IMR-90 (cell line): ENCODE measurements at regions not wholly inside any gene's neighbourhood (a gene's known extent, or its start where the extent isn't known, plus 50 kb on each side); places are given as distances from the start of the nearest gene placed in this dataset.
"Not testable (repeated sequence)": the region's sequence is repeated elsewhere in the genome, so short reads cannot be mapped to it uniquely, and the experiment has no call there.

Experiments
- ATAC-seq: fragments of 200-7000 bp; cut with Tn5 transposase; 2 replicates; pipeline ENCODE4 v1.9.1; 2020; ENCODE audit warnings: low read depth, mild to moderate bottlenecking, moderate library complexity
- BruUV-seq: library from RNA; stranded (reverse); fragments of 400-500 nt; replicated peaks from 2 replicates; lab custom pipeline; 2021; lab: Mats Ljungman, UMichigan
- CTCF ChIA-PET: fragments of 300-600 bp; formaldehyde crosslinking; extraction: SDS; loops from one replicate; lab custom pipeline; 2021; ENCODE audit warnings: antibody characterized with exemption; lab: Yijun Ruan, JAX
- POLR2A ChIA-PET: fragments of 300-600 bp; sonication (Branson Sonifier 250); formaldehyde crosslinking; loops from one replicate; lab custom pipeline; 2022; ENCODE audit warnings: antibody characterized with exemption; ENCODE audit not compliant: unreplicated experiment; lab: Charles Lee
- DNase-seq: peaks from one replicate; pipeline ENCODE4 v3.0.0; 2013
- H2AFZ ChIP-seq: replicated peaks from 2 replicates; pipeline ENCODE3; 2013; ENCODE audit warnings: low read length, mild to moderate bottlenecking; ENCODE audit not compliant: poor library complexity
- H2AK5ac ChIP-seq: 2 replicates; pipeline ENCODE4 v1.6.1; 2013; ENCODE audit warnings: low read depth, low read length, inconsistent platforms
- H2AK9ac ChIP-seq: replicated peaks from 2 replicates; pipeline ENCODE3; 2013; ENCODE audit warnings: mild to moderate bottlenecking, low read depth, low read length, moderate library complexity; ENCODE audit not compliant: poor library complexity
- H2BK120ac ChIP-seq: 2 replicates; pipeline ENCODE4 v1.6.1; 2013; ENCODE audit warnings: low read depth, low read length, inconsistent platforms
- H2BK15ac ChIP-seq: 3 replicates; pipeline ENCODE4 v1.6.1; 2013; ENCODE audit warnings: low read depth, low read length, inconsistent platforms
- H2BK20ac ChIP-seq: 2 replicates; pipeline ENCODE4 v1.6.1; 2013; ENCODE audit warnings: low read depth, mild to moderate bottlenecking, inconsistent platforms, low read length, moderate library complexity
- H2BK5ac ChIP-seq: 2 replicates; pipeline ENCODE4 v1.6.1; 2013; ENCODE audit warnings: mild to moderate bottlenecking, low read depth, low read length, inconsistent platforms; ENCODE audit not compliant: poor library complexity, severe bottlenecking
- H3K14ac ChIP-seq: replicated peaks from 2 replicates; pipeline ENCODE4 v1.6.1; 2013; ENCODE audit warnings: low read depth, low read length, inconsistent platforms
- H3K18ac ChIP-seq: 2 replicates; pipeline ENCODE4 v1.6.1; 2013; ENCODE audit warnings: low read depth, low read length, control low read depth
- H3K23ac ChIP-seq: 2 replicates; pipeline ENCODE4 v1.6.1; 2013; ENCODE audit warnings: low read depth, low read length, inconsistent platforms
- H3K27ac ChIP-seq: 2 replicates; pipeline ENCODE4 v1.5.1; 2013; ENCODE audit warnings: mild to moderate bottlenecking, control low read depth, low read length; ENCODE audit not compliant: insufficient read depth
- H3K27me3 ChIP-seq: 2 replicates; pipeline ENCODE4 v1.6.1; 2013; ENCODE audit warnings: low read length; ENCODE audit not compliant: control insufficient read depth, insufficient read depth
- H3K36me3 ChIP-seq: 2 replicates; pipeline ENCODE4 v1.6.1; 2013; ENCODE audit warnings: low read length, mixed read lengths; ENCODE audit not compliant: control insufficient read depth, insufficient read depth
- H3K4ac ChIP-seq: 2 replicates; pipeline ENCODE4 v1.6.1; 2013; ENCODE audit warnings: low read depth, low read length, inconsistent platforms
- H3K4me1 ChIP-seq: 2 replicates; pipeline ENCODE4 v1.6.1; 2013; ENCODE audit warnings: low read length, mixed read lengths; ENCODE audit not compliant: control insufficient read depth, insufficient read depth
- H3K4me2 ChIP-seq: 2 replicates; pipeline ENCODE4 v1.6.1; 2013; ENCODE audit warnings: low read depth, mild to moderate bottlenecking, control low read depth, low read length, moderate library complexity
- H3K4me3 ChIP-seq: 2 replicates; pipeline ENCODE4 v1.5.1; 2013; ENCODE audit warnings: low read depth, mild to moderate bottlenecking, control low read depth, low read length, moderate library complexity; ENCODE audit not compliant: insufficient read depth
- H3K56ac ChIP-seq: 2 replicates; pipeline ENCODE4 v1.6.1; 2013; ENCODE audit warnings: low read length, inconsistent platforms; ENCODE audit not compliant: insufficient read depth; ENCODE audit errors: extremely low read depth
- H3K79me1 ChIP-seq, 2 experiments: 2 replicates each; pipeline ENCODE4 v1.6.1; 2013; ENCODE audit warnings: low read length in 2 of 2, inconsistent platforms in 1 of 2, low read depth in 1 of 2
- H3K9ac ChIP-seq: 2 replicates; pipeline ENCODE4 v1.6.1; 2013; ENCODE audit warnings: low read depth, low read length, control low read depth
- H3K9me1 ChIP-seq: 2 replicates; pipeline ENCODE4 v1.6.1; 2013; ENCODE audit warnings: low read length, inconsistent platforms; ENCODE audit not compliant: insufficient read depth
- H3K9me3 ChIP-seq: 2 replicates; pipeline ENCODE4 v1.6.1; 2013; ENCODE audit warnings: low read length; ENCODE audit not compliant: control insufficient read depth, insufficient read depth
- H4K20me1 ChIP-seq: 2 replicates; pipeline ENCODE4 v1.6.1; 2013; ENCODE audit warnings: low read length, inconsistent platforms; ENCODE audit not compliant: insufficient read depth
- H4K5ac ChIP-seq: 2 replicates; pipeline ENCODE4 v1.6.1; 2013; ENCODE audit warnings: mild to moderate bottlenecking, low read depth, low read length, control low read depth
- H4K8ac ChIP-seq, 2 experiments: 2 replicates each; pipeline ENCODE4 v1.6.1; 2013; ENCODE audit warnings: low read depth in 2 of 2, low read length in 2 of 2, control low read depth in 1 of 2, inconsistent platforms in 1 of 2
- H4K91ac ChIP-seq: 2 replicates; pipeline ENCODE4 v1.6.1; 2013; ENCODE audit warnings: low read depth, low read length, inconsistent platforms; ENCODE audit not compliant: insufficient read depth
- WGBS, 2 experiments: methylation state at CpG; one replicate each; pipeline versions ENCODE4 v1.1.5 to v1.1.7; 2013; ENCODE audit warnings: missing lambda C conversion rate in 2 of 2; ENCODE audit not compliant: insufficient read length in 1 of 2; ENCODE audit errors: extremely low coverage in 2 of 2; 5-methylcytosine and 5-hydroxymethylcytosine counted together
- dilution Hi-C: fragments of 300-500 bp; cut with HindIII; formaldehyde crosslinking; loops from one replicate; pipeline ENCODE4 v1.14.3; 2018; ENCODE audit warnings: low sequenced_read_pairs; ENCODE audit not compliant: unreplicated experiment
- in situ Hi-C: fragments of 300-500 bp; cut with MboI; formaldehyde crosslinking; loops from 3 replicates; pipeline ENCODE4 v1.14.3; 2019; ENCODE audit warnings: low sequenced_read_pairs, inconsistent platforms, mixed read lengths
- intact Hi-C: fragments of 100-400 bp; cut with micrococcal nuclease; formaldehyde crosslinking; loops from 2 replicates; pipeline ENCODE4 v1.10.0; 2022

DNA sequence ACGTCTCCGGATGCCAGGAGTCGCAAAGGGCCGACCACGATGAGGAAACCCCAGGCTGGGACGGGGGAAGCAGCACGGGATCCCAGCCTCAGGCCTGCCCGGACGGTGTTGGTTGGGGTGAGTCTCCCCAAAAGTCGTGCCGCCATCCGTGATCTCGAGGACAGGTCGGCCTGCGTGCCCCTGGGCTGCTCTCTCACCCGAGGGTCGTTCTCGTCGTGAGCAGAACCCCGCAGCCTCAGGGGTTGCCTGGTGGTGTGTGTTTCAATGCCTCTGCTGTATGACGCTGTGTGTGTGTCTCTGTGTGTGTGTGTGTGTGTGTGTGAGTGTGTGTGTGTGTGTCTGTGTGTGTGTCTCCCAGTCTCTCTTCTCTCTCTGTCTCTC lies 664.4 kb downstream of the SPATA31A7 start:
- H3K23ac ChIP-seq, intact Hi-C loops, H3K4me1 ChIP-seq, BruUV-seq, H2AK9ac ChIP-seq, DNase-seq, H3K9me1 ChIP-seq, H3K56ac ChIP-seq, H3K36me3 ChIP-seq, H4K5ac ChIP-seq, H3K9ac ChIP-seq, H3K79me1 ChIP-seq, H3K9me3 ChIP-seq, H2BK120ac ChIP-seq, ATAC-seq, H3K27ac ChIP-seq, in situ Hi-C loops, H2AK5ac ChIP-seq, H3K4me2 ChIP-seq, H3K14ac ChIP-seq, CTCF ChIA-PET, H2BK5ac ChIP-seq, H3K4me3 ChIP-seq, H3K4ac ChIP-seq, H4K20me1 ChIP-seq, H2AFZ ChIP-seq, H2BK20ac ChIP-seq, H2BK15ac ChIP-seq, H4K91ac ChIP-seq, H3K27me3 ChIP-seq, POLR2A ChIA-PET, H3K18ac ChIP-seq, H4K8ac ChIP-seq, dilution Hi-C loops: not testable (repeated sequence)
- no CpG with 5 or more reads among the region's 21 CpGs for WGBS, 2 experiments

DNA sequence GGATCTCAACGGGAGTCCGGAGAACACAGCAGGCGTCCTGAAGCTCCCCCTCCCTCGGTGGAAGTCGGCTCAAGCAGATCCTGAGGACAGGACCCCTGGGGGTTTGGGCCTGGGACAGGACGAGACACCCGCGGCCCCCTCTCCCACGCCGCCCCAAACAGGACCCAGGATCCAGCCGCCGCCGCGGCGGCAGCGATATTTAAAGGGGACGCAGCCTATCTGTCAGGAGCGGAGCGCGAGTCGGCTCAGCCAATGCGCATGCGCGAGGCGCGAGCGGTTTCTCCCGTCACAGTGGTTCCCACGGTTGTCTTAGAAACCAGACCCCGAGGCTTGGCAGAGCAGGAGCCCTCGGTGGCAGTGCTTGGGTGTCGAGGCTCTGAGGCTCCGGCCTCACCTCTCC lies 666.4 kb downstream of the SPATA31A7 start:
- H3K27me3 ChIP-seq, H3K4ac ChIP-seq, H3K4me1 ChIP-seq, H3K4me2 ChIP-seq, H3K9me3 ChIP-seq, H3K79me1 ChIP-seq, H2AK9ac ChIP-seq, H4K91ac ChIP-seq, BruUV-seq, H4K20me1 ChIP-seq, H2BK120ac ChIP-seq, H3K56ac ChIP-seq, H3K36me3 ChIP-seq, H3K27ac ChIP-seq, H2BK5ac ChIP-seq, in situ Hi-C loops, H4K8ac ChIP-seq, H3K14ac ChIP-seq, H2AFZ ChIP-seq, H3K4me3 ChIP-seq, H2AK5ac ChIP-seq, H2BK15ac ChIP-seq, H4K5ac ChIP-seq, dilution Hi-C loops, CTCF ChIA-PET, DNase-seq, H3K9me1 ChIP-seq, POLR2A ChIA-PET, H3K18ac ChIP-seq, H2BK20ac ChIP-seq, H3K23ac ChIP-seq, H3K9ac ChIP-seq, intact Hi-C loops: not testable (repeated sequence)
- peak; percentile 63 for ATAC-seq
- WGBS, 2 experiments: no CpG with 5 or more reads among the region's 33 CpGs
